ENCODE measurements at regions not wholly inside any gene's neighbourhood (a gene's known extent, or its start where the extent isn't known, plus 50 kb on each side); places are given as distances from the start of the nearest gene placed in this dataset.
A peak's percentile ranks its signal among the peaks of the same experiment; 100 is the strongest.

DNA sequence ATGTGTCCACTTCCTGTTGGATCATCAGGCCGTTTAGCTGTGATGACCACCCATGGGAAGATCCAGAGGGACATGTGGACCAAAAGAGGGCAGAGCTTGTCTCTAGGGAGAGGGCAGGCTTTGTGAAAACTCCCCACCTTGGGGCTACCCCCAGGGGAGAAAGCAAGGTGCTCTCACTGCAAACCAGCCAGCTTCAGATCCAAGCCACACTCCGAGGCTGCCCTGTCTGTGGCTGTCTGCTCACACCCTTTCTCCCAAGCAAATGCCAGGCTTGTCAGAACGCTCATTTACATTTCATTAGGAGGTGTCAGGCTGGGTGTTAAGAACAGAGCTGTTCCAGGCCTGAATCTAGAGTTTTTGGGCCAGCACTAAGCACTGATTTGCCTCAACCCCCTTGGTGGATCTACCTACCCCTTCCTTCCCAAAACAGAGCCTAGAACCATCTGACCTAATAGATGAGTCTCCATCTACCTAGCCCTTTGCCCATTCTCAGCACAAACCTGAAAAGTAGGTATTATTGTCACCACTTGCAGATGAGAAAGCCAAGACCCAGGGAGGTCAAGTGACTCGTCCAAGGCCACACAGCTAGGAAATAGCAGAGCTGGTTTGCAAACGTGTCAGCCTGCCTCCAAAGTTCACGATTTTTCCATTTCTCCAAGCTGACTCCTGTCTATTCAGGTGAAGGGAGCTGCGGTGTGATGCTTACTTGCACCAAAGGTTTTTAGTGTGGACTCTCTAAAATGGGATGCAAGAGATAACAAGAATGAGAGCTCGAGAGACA lies 130.9 kb downstream of the EMX2 start:
- no peak for DNase-seq

DNA sequence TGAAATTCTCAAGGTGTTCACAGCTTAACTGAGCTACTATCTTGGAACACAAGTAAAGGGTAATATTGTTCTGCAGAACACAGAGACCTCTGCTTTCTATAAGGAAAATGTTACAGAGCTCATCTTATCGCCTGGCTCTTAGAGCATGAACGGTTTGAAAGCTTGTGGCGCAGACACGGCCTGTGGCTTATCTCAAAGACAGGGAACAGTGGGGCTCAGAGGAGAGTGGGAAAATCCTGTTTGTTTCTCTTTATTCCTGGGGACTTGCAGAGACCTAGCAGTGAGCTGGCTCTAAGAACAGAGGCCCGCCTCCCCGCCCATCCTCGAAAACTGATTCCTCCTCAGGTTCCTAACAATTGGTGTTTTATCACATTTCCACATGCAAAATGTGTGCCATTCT lies 131.7 kb downstream of the EMX2 start:
- no peak for DNase-seq

DNA sequence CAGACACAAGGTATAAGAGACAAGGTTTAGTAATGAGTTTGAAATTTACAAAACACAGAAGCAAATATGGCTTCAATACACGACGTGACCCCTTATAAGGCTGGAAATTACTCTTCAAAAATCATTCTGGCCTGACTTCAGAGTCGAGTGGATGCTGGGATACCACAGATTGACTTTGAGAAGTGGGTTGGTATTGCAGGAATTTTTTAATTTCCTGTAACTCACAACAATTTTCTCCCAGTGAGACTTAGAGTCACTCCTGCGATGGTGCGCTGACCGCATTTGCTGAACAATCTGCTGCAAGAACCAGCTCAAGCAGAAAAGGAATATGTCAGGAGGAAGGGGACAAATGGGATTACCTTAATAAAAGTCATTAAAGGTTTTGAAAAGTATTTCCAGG lies 132.1 kb downstream of the EMX2 start:
- no peak for DNase-seq

DNA sequence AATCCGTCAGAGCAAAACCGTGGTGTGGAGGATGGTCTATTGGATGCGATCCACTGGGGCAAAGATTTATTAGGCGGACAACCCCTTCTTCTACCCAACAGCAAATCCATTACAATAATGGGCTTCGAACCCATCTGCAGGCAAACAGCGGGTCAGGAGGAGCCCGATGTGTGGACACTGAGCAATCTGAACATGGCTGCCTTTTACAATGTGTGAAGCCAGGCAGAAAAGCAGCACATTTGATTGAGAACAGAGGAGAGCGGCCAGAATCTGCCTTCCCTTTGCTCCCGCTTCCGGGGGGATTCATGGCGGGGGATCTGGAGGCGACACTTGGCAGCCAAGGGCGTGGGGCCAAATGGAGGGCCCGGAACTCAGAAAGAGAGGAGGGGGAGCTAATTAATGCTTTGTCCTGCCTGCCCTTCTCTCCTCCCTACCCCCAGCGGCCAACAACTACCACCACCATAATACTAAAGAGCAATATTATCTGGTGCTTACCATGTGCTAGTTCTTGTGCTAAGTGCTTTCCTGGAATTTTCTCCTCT lies 133.0 kb downstream of the EMX2 start:
- DNase-seq = no peak

DNA sequence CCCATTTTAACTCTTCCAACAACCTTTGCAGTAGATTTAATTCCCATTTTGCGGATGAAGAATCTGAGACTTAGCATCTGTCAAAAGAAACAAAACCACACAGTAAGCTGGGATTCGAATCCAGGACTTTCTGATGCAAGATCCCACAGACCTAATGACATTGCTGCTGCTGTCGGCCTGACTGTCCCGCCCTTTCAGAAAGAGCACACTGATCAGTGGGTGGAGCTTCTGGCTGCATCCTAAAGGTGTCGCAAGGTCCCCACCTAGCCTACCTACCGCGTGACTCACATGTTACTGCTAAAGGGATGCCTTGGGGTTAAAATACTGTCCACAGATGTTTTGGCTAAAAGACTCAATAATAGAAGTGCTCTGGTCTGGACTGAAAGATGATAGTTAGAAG lies 134.7 kb downstream of the EMX2 start:
- no peak for DNase-seq

DNA sequence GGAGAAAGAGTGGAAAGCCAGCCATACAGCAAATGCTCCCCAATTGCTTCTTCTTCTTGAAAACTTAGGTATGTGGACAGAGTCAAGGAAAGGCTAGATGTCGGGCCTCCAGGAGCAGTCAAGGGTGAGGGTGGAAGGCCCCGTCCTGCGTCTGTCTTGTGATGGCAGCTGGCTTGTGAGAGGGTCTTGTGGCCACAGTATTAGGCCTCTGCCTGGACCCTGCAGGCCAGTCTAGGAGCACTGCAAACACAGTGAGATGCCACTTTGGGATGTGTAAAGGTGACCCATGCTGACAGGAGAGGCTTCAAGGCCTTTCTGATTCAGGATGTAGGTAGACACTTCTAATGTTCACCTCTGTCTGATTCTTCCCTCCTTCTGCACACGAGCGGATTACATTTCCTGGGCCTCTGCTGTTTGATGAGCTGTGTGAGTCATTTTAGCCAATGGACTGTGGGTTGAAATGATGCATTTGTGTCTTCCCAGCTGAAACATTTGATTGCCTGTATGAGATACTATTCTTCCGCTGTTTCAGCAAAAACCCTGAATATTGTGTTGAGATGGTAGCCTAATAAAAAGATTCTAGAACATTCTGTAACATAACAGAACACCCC lies 135.4 kb downstream of the EMX2 start:
- DNase-seq = no peak

DNA sequence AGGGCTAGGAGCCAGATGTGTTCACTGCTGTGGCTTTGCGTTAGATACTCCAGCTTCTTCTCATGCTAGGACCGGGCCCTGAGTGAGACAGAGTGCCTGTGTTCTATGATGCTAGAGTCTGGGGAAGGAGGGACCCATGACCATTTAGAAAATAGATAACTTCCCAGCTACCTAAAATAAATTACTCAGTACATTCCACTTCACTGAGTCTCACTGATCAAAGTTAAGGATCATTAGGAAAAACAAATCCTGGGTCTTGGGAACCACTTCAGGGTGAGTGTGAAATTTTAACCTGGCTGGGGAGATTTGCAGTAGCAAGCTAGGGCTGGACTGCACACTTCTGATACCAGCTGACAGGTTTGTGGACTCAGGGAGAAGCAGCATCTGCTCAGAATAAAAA lies 138.1 kb downstream of the EMX2 start:
- DNase-seq = no peak

DNA sequence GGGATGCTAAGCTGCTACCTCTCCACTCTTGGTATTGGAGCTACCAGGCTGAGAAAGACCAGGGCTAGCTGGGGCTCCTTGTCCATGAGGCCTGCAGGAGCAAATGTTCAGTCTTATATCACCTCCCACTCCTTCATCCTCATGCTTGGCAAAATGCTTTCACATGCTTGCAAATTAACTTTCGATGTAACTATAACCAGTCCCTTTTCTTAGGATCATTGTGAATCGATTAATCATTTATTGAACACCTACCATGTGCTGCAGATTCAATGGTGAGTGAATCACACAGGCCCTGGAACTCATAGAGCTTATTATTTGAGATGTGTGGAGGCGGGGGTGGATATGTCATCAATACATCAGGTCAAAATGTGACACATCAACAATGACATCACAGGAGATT lies 138.6 kb downstream of the EMX2 start:
- DNase-seq = no peak

DNA sequence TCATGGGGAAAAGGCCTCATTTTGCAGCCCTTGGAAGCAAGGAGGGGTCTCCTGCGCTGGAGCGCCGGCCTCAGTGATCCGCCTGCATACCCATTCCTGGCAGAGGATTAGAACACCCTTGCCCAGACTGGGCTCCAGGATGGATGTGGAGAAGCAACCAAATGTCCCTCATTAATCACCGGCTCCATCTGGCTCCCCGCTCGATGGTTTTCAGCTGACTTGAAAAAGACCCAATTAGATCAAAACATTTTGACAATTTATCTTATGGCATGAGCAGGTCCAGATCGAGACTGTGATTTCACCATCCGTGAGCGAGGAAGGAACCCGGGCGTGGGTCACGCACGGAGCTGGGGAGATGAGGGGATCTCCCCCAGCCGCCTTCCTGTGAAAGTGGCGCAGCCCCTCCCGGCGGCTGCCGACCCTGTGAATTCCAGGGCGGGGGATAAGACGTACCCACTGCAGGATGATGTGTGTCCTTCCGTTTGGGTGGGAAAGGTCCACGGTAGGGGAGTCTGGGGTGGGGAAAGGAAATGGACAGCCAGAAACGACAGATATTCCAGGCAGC lies 141.6 kb downstream of the EMX2 start:
- no peak for DNase-seq

DNA sequence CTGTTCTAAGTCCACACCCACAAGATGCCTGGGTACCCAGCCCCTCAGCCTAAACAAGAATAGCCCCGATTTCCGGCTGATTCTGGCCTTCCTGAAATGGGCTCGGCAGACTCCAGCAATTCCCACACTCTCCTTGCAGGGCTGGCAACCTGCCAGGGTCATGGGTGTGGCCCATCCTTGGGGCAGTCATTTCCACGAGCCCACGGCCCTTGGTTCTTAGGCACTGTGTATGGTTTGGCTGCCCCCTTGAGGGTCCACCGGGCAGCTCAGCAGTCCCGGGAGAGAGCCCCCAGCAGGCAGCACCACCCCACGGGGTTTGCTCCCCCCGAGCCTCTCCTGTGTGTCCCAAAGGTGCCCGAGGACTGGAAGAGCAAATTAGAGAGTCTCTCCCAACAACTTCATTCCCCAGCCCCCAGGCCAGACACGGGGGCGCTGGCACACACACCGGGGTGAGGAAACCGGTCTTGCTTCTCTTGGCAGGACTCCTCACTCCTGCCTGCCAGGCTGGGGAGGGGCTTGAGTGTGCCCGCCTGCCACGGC lies 142.2 kb downstream of the EMX2 start:
- DNase-seq = peak; percentile 4

DNA sequence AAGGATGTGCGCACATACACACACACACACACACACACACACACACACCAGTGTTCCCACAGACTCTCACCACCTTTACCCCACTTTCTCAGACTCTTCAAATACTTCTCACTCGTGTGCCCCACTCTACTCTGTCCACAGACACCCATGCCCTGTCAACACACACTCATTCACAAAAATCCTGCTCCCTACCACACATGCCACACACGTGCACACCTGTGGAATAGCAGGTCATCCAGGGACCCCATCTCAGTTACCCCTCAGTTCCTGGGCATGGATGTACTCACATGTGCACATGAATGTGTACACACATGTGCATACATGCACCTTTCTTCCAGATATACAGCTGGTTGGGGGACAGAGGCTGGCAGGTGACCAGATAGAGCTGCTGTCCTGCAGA lies 142.9 kb downstream of the EMX2 start:
- no peak for DNase-seq

DNA sequence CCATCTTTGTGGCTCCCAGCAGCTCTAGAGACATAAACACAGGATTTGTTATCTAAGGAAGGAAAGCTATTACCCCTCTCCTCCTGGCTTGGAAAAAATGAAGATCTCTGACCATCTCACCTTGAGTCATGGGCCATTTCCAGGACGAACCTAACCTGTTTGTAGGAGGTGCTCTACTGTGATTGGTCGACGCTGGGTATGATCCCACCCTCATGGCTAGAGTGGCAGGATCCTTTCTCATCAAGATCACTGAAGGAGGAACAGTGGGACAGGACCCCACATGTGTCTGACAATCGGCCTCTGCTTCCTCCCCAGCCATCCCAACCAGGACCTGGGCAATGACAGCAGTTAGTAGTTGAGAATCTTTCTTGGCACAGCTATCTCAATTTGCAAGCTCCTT lies 144.1 kb downstream of the EMX2 start:
- DNase-seq = no peak

DNA sequence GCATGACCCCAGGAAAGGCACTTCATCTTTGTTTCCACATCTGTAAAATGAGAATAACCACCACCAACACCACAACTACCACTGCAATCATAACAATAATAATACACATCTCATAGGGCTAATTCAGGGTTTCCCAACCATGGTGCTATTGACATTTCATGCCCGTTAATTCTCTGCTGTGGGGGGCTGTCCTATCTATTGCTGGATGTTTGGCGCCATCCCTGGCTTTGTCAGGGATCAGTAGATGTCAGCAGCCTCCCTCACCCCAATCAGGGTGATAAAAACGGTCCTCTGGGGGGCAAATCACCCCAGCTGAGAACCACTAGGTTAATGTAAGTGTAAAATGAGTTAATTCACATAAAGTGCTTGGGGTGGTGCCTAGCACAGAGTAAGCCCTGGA lies 145.8 kb downstream of the EMX2 start:
- no peak for DNase-seq

DNA sequence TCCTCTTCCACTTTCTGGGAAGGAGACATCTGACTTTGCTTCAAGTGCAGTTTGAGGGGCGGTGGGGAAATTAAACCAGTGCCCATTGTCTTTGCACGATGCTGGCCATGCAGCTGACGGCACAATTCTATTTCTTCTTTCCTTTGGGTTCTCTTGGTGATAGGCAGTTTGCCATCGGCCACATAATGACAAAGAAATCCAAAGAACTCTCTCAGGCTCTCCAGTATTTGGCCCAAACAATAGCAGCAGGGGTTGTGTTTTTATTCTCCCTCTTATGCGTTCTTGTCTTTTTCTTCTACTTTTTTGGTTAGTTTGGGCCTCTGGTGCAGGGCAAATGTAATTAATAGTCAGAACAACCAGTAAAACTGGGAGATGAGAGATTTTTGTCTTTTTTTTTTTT lies 147.0 kb downstream of the EMX2 start:
- DNase-seq = no peak

DNA sequence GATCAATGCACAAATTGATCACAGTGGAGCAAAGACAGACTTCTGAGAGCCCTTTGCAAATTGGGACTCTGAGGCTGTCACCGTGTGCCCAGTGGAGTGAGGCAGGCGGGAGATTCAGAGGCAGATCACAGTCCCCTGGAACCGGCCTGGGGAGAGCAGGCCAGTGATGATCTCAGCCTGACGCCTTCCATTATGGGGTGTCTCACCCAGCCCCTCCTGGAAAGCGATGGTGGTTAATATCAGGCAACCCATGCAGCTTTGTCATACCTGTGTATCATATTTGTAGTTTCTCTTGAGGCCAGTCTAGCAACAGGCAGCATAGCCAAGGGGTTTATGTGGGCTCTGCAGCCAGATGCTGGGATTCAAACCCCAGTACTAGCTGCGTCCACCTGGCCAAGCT lies 147.8 kb downstream of the EMX2 start:
- no peak for DNase-seq

DNA sequence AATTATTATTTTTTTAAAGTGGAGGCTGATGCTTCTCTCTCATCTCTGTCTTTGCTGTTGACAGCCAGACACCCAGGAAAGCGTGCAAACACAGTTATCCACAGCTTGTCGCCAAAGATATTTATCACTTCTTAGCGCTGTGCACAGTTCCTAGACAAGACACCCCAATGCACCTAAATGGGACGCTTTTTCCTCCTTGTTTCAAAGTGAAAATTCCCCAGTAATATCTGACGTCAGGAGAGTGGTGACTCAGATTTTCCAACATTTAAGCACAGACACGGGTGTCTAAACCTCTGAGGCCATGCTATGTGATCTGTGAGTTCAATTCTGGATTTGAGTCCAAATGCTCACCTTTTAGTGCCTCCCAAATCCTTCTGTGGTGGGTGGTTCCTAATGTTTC lies 151.6 kb downstream of the EMX2 start:
- DNase-seq = no peak

DNA sequence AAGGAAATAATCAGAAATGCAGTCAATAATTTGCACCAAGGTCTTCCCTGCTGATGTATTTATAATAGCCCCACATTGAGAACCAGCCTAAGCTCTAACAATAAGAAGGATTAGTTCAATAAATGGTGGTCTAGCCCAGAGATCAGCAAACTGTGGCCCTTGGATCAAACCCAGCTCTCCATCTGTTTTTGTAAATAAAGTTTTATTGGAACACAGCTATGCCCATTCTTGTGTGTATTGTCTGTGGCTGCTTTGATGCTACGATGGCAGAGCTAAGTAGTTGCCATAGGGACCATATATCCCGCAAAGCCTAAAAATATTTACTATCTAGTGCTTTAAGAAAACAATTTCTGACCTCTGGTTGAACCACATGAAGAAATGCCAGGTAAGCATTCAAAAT lies 154.9 kb downstream of the EMX2 start:
- DNase-seq = no peak

DNA sequence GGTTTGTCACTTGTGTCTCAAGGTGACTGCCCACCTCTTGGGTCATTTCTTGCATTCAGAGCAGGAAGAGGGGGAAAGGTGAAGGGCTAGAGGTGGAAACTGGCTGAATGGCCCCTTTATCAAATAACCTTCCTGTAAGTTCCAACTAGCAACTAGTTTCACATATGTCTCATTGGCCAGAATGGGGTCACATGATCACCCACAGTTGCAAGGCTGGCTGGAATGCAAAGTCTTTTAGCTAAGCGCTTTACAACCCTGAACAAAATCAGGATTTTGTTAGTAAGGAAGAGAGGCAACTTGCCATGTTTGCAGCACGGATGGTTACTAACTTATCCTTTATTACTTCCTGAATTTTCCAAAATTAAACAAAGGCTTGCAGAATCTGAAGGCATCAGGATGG lies 156.3 kb downstream of the EMX2 start:
- no peak for DNase-seq

DNA sequence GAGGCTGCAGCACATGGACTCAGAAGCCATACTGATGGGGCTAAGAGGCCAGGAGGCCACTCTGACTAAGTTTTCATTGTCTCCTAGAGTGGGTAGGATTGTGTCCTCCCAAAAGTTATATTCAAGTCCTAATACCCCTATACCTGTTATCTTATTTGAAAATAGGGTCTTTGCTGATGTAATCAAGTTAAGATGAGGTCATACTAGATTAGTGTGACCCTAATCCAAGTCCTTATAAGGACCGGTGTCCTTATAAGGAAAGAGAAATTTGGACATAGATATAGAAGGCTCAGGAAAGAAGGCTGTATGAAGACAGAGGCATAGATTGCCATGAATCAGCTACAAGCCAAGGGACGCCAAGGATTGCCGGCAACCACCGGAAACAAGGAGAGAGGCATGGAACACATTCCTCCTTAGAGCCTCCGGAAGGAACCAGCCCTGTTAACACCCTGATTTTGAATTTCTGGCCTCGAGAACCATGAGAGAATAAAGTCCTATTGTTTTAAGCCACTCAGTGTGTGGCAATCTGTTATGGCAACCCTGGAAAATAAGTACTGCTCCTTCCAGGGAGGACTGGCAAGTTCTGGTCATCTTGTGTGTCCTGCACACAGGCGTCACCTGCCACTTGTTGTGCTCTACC lies 157.0 kb downstream of the EMX2 start:
- no peak for DNase-seq

DNA sequence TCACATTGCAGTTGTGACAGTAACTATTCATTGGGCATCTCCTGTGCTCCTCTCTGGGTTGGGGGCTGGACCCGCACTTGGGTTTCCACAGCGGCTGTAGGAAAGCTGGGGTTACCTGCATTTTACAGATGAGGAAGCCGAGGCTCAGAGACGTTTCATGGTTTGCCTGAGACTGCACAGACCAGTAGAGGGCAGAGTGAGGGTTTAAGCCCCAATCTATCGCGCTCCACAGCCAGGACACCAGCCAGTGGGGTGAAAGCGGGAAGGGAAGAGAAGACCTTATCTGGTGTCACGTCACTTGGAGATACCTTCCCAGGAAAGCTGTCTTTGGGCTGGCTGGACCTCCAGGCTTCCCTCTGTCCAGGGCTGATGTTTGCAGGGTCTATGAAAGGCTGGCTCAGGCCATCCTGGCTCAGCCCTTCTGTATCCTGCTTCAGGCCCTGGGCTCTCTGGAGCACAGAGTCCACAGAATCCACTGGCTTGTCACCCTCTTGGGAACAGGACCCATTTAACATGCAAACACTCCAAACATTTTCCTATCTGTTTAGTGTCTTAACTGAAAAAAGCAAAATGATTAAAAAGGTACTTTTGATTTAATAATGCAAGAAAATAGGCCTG lies 167.7 kb downstream of the EMX2 start:
- DNase-seq = no peak

DNA sequence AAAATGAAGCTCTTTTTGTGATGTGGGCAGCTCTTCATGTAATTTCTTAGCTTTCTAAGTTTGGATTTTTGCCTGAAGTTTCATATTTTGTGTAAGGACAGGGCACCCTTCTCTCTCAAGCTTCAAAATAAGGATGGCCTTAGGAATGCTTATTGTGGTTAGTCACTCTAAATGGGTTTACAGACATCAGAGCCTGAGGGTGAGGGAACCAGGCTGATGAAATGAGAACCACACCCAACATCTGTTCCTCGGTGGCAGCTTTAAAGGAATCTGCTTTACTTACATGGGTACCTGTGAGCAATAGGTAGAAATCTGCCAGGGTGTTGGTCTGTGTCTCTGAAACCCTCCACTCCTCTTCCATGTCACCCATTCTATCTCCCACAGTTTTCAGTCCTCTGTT lies 174.3 kb downstream of the EMX2 start:
- no peak for DNase-seq

DNA sequence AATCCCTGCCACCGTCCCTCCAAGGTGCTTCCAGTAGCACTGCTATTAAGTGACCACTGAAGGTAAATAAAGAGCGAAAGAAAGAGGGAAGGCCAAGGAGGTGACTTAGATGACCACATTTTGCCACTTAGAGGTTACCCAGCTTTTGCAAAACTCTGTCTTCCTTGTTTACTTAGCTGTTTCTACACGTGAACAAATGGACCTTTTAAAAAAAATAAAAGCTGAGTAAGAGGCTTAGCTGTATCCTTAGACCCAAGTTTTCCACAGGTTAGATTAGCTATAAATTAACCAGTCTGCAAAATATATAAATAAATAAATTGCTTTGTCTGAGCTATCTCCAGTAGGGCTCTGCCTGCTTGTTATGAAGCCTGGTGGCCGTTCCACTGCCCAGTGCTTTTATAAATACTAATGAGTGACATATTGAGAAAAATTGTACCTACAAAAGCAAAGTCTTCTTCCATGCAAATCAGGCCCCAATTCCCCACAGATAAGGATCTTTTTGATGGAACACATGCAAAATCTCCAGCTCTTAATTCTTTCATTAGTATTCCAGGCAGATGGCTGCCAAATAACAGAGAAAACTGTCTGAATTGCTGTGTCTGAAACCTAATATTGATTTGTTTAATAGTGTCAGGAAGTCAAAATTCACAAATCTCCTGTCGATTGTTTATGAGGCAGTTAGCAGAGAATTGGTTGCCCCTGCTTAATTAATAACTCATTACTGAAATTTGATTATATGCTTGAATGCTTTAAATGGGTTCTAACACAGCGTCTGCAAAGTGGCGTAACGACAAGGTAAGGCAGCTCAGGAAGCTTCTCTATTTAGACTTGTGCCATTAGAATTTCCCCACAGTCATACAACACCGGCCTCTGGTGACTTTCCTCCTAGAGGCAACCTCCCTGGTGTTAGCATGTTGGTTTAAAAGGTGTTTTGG lies 176.7 kb downstream of the EMX2 start:
- DNase-seq = no peak
